ENCODE measurements at regions not wholly inside any gene's neighbourhood (a gene's known extent, or its start where the extent isn't known, plus 50 kb on each side); places are given as distances from the start of the nearest gene placed in this dataset.

DNA sequence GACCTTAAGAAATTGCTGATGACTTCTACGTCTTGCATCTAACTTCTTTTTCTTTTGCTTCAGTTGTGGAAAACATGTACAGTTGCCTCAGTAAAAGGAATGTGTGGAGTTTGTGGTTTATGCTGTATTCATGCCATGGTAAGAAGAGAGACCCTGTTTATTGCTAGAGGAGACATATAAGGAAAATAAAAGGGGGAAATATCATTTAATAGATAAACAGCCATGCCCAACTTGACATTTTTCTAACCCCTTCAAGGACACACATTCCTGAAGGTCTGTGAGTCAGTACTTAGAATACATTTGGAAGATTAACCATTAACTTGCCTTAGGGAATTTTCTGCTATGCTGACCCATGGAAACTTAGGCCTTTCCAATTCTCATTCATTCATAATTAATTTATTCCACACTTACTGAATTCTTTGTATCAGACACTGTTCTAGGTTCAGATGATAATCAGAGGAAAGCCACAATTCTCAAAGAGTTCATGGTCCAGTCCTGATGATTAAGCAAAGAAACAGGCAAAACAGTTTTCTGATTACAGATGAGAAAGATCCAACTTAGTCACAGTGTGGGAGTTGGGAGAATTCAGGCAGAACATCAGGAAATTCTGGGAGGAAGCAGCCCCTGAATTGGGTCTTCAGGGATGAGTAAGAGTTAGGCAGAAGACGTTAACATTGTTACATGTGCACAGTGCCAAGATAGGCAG, 329.8 kb upstream of the RASGRP1 start:
- TF ChIP-seq, protein P1, sequence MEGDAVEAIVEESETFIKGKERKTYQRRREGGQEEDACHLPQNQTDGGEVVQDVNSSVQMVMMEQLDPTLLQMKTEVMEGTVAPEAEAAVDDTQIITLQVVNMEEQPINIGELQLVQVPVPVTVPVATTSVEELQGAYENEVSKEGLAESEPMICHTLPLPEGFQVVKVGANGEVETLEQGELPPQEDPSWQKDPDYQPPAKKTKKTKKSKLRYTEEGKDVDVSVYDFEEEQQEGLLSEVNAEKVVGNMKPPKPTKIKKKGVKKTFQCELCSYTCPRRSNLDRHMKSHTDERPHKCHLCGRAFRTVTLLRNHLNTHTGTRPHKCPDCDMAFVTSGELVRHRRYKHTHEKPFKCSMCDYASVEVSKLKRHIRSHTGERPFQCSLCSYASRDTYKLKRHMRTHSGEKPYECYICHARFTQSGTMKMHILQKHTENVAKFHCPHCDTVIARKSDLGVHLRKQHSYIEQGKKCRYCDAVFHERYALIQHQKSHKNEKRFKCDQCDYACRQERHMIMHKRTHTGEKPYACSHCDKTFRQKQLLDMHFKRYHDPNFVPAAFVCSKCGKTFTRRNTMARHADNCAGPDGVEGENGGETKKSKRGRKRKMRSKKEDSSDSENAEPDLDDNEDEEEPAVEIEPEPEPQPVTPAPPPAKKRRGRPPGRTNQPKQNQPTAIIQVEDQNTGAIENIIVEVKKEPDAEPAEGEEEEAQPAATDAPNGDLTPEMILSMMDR (conservative IDR thresholded peaks at IDR 0.05; ENCODE audit: low read length): no peak
- TF ChIP-seq EZH2phosphoT487 (IDR thresholded peaks at IDR 0.05; ENCODE audit: borderline replicate concordance, low read depth, low read length): no peak

Measured in OCI-LY7 (cell line).